Activated CD4-positive, alpha-beta T cell treated with anti-CD3 and anti-CD28 coated beads for 1 hour (primary cell): ENCODE measurements at regions not wholly inside any gene's neighbourhood (a gene's known extent, or its start where the extent isn't known, plus 50 kb on each side); places are given as distances from the start of the nearest gene placed in this dataset.
A peak's percentile ranks its signal among the peaks of the same experiment; 100 is the strongest.
"Not testable (repeated sequence)": the region's sequence is repeated elsewhere in the genome, so short reads cannot be mapped to it uniquely, and the experiment has no call there.

ENCODE experiments used
- DNase-seq: peaks from one replicate; pipeline ENCODE4 v3.0.0-alpha.2; 2020

- DNase-seq: not testable (repeated sequence)
Observed at GRCh38 chr11:67768001-67768730, 93.7 kb upstream of the ALDH3B2 start.

- not testable (repeated sequence) for DNase-seq
Observed at GRCh38 chr11:67761211-67761610, 86.8 kb upstream of the ALDH3B2 start.

- DNase-seq: not testable (repeated sequence)
Observed at GRCh38 chr11:67759321-67759720, 84.9 kb upstream of the ALDH3B2 start.

- DNase-seq: not testable (repeated sequence)
Observed at GRCh38 chr11:67758467-67758866, 84.0 kb upstream of the ALDH3B2 start.

GRCh38 chr11:67758009-67758408 is 83.6 kb upstream of the ALDH3B2 start:
- DNase-seq: not testable (repeated sequence)

GRCh38 chr11:67753820-67754219 is 79.4 kb upstream of the ALDH3B2 start:
- DNase-seq: not testable (repeated sequence)

GRCh38 chr11:67745181-67745726 is 70.8 kb upstream of the ALDH3B2 start:
- DNase-seq: no peak

- DNase-seq: not testable (repeated sequence)
Observed at GRCh38 chr11:67744231-67744630, 69.8 kb upstream of the ALDH3B2 start.

- DNase-seq: not testable (repeated sequence)
Observed at GRCh38 chr11:67738231-67738630, 63.8 kb upstream of the ALDH3B2 start.

GRCh38 chr11:67737562-67738080 is 63.2 kb upstream of the ALDH3B2 start:
- not testable (repeated sequence) for DNase-seq

GRCh38 chr11:67732045-67732787 is 57.8 kb upstream of the ALDH3B2 start:
- DNase-seq: peak; percentile 38

GRCh38 chr11:67731583-67731982 is 57.2 kb upstream of the ALDH3B2 start:
- no peak for DNase-seq

- not testable (repeated sequence) for DNase-seq
Observed at GRCh38 chr11:67728163-67728571, 53.7 kb upstream of the ALDH3B2 start.

- not testable (repeated sequence) for DNase-seq
Observed at GRCh38 chr11:67727066-67728040, 52.9 kb upstream of the ALDH3B2 start.
